HFF-Myc (cell line): ENCODE measurements at regions not wholly inside any gene's neighbourhood (a gene's known extent, or its start where the extent isn't known, plus 50 kb on each side); places are given as distances from the start of the nearest gene placed in this dataset.

Experiments used
- DNase-seq: peaks from one replicate; pipeline ENCODE4 v3.0.0-alpha.2; 2011; ENCODE audit warnings: low read depth; ENCODE audit errors: extremely low read depth
- H3K4me3 ChIP-seq: replicated peaks from 2 replicates; pipeline ENCODE4 v1.5.1; 2011; ENCODE audit warnings: low read depth, mild to moderate bottlenecking, control low read depth, low read length
- TF ChIP-seq, protein P1 (sequence below): IDR thresholded peaks from 2 replicates; pipeline ENCODE4 v1.5.1; 2012; ENCODE audit warnings: mild to moderate bottlenecking, low read depth, low read length, control low read depth; ENCODE audit errors: missing control alignments

- TF ChIP-seq, protein P1, sequence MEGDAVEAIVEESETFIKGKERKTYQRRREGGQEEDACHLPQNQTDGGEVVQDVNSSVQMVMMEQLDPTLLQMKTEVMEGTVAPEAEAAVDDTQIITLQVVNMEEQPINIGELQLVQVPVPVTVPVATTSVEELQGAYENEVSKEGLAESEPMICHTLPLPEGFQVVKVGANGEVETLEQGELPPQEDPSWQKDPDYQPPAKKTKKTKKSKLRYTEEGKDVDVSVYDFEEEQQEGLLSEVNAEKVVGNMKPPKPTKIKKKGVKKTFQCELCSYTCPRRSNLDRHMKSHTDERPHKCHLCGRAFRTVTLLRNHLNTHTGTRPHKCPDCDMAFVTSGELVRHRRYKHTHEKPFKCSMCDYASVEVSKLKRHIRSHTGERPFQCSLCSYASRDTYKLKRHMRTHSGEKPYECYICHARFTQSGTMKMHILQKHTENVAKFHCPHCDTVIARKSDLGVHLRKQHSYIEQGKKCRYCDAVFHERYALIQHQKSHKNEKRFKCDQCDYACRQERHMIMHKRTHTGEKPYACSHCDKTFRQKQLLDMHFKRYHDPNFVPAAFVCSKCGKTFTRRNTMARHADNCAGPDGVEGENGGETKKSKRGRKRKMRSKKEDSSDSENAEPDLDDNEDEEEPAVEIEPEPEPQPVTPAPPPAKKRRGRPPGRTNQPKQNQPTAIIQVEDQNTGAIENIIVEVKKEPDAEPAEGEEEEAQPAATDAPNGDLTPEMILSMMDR = no peak
- no peak for DNase-seq
- H3K4me3 ChIP-seq = no peak overlapping the region
Measured at GRCh38 chr1:209100460-209100859, 483.1 kb upstream of the CAMK1G start.

GRCh38 chr1:209101106-209101505 is 482.4 kb upstream of the CAMK1G start:
- DNase-seq = no peak
- TF ChIP-seq, protein P1 = no peak
- H3K4me3 ChIP-seq = no peak overlapping the region

DNA sequence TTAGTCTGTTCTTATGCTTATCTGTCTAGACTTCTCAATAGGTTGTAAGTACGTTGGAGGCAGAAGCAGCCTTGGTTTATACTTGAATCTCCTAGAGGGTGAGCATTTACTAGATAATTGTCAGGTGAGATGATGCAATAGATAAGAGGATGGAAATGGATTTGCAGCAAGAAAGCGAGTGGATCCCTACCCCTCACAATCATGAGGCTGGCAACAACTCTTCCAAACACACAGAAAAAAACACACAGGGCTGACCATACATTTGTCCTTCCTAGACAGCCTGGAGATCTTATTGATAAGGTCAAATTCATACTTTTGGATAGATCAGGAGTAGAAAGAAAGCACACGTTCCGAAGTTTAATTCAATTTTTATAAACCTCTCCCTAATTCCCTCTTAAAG is 481.4 kb upstream of the CAMK1G start:
- TF ChIP-seq, protein P1 = no peak
- DNase-seq = no peak
- H3K4me3 ChIP-seq = no peak overlapping the region

DNA sequence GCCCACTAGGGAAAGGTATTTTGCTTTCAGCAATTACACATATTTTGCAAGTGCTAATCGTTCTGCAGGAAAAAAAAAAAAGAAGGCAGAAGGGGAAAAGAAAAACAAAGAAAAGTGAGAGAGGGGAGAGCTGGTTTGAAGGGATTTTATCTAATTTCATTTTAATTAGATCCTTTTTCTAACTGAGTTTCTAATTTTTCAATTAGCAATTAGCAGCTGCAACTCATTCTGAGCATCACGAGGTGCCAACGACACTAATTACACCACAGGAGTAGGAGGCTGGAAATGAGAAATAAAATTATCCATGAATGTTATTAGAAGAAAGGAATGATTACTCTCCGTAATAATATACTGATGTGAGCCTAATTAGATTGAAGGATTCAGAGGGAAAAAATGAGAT is 481.0 kb upstream of the CAMK1G start:
- H3K4me3 ChIP-seq = no peak overlapping the region

DNA sequence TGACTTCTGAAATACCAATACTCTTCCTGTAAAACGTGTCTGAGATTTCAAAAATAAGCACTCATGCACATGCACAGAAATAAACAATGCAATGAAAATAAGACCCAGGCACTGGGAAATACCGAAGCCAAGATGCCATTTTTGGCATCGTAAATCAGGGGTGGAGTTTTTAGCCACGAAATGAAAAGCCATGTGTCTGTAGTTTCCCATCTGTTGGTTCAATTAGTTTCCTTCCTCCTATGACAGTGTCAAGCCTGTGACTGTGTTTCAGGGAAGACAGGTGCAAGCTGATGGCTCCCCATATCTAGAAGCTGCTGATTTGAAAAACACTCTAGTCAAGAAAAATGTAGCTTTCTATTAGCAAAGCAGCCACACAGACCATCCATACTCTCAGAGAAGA is 480.4 kb upstream of the CAMK1G start:
- H3K4me3 ChIP-seq = no peak overlapping the region
- no peak for DNase-seq
- TF ChIP-seq, protein P1 = no peak

More for the DNA sequence above, 481.0 kb upstream of the CAMK1G start:
- TF ChIP-seq, protein P1 = no peak
- no peak for DNase-seq

DNA sequence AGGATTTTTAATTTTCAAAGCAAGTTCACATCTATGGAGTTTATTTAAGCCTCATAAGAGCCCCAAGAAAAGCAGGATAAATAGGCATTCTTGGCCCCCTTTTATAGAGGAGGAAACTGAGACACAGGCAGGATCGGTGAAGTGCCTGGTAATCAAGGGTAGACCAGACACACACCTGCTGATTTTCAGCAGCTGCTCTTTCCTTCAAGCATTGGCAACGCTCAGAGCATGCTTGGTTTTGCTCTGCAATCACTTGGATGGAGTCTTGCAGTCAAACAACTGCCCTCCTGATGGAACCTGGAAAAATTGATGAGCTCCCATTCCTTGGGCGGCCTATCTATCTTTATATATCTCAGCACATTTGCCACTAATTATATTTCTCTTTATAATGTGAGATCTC is 478.9 kb upstream of the CAMK1G start:
- DNase-seq = no peak
- H3K4me3 ChIP-seq = no peak overlapping the region
- TF ChIP-seq, protein P1 = no peak

DNA sequence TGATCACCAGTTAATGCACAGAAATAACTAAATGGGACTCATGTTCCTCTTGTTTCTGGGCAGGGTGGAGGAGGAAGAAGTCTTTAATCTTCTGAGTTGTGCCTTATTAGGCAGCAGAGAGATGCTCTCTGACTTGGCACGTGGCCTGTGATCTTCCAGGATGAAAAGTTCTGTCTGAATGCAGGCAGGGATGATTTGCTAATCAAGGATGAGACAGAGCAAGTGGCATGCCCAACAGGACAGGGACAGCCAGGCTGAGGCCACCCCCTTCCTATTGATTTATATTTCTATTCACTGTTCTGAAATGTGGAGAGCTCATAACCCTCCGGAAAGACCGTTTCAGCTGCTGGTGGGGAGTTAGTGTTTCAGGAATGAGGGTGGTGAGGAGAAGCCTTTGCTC is 477.8 kb upstream of the CAMK1G start:
- H3K4me3 ChIP-seq = no peak overlapping the region
- no peak for DNase-seq
- TF ChIP-seq, protein P1 = no peak
